WTC11 (cell line): ENCODE measurements at regions not wholly inside any gene's neighbourhood (a gene's known extent, or its start where the extent isn't known, plus 50 kb on each side); places are given as distances from the start of the nearest gene placed in this dataset.

ENCODE experiments used
- ZNF671 ChIP-seq: fragments of 250-450 bp; sonication (Bioruptor Pico); IDR thresholded peaks from 2 replicates; pipeline ENCODE4 v1.8.0; 2021; ENCODE audit warnings: mild to moderate bottlenecking
- TF ChIP-seq, protein P1 (sequence below): fragments of 200-600 bp; IDR thresholded peaks from 2 replicates; pipeline ENCODE4 v1.8.0; 2022; ENCODE audit warnings: antibody characterized with exemption

GRCh38 chr2:63668000-63668399 is 79.2 kb downstream of the MDH1 start:
- TF ChIP-seq, protein P1, sequence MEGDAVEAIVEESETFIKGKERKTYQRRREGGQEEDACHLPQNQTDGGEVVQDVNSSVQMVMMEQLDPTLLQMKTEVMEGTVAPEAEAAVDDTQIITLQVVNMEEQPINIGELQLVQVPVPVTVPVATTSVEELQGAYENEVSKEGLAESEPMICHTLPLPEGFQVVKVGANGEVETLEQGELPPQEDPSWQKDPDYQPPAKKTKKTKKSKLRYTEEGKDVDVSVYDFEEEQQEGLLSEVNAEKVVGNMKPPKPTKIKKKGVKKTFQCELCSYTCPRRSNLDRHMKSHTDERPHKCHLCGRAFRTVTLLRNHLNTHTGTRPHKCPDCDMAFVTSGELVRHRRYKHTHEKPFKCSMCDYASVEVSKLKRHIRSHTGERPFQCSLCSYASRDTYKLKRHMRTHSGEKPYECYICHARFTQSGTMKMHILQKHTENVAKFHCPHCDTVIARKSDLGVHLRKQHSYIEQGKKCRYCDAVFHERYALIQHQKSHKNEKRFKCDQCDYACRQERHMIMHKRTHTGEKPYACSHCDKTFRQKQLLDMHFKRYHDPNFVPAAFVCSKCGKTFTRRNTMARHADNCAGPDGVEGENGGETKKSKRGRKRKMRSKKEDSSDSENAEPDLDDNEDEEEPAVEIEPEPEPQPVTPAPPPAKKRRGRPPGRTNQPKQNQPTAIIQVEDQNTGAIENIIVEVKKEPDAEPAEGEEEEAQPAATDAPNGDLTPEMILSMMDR, result no peak
- no peak for TF ChIP-seq ZNF671 (CRISPR knock-in tag)
